Gastroesophageal sphincter (tissue), 3 donors: ENCODE measurements at regions not wholly inside any gene's neighbourhood (a gene's known extent, or its start where the extent isn't known, plus 50 kb on each side); places are given as distances from the start of the nearest gene placed in this dataset.

ENCODE experiments used
- CTCF ChIP-seq, 4 experiments: fragments of 200-600 bp in 2 of 4; fragments of 450-650 bp in 2 of 4; sonication (generic) in 1 of 4; IDR thresholded peaks; one replicate each; pipeline ENCODE4 v1.5.1; 2017 to 2019; ENCODE audit warnings: antibody characterized with exemption in 4 of 4, mild to moderate bottlenecking in 2 of 4, moderate library complexity in 2 of 4
- EP300 ChIP-seq: sonication (generic); formaldehyde crosslinking; IDR thresholded peaks from one replicate; pipeline ENCODE4 v1.6.1; 2017; ENCODE audit warnings: antibody characterized with exemption, mild to moderate bottlenecking
- POLR2A ChIP-seq, 2 donors: fragments of 450-650 bp; IDR thresholded peaks; one replicate each; pipeline ENCODE4 v1.6.1; 2017; ENCODE audit warnings: antibody characterized with exemption in 2 of 2, mild to moderate bottlenecking in 2 of 2, moderate library complexity in 1 of 2
- POLR2AphosphoS5 ChIP-seq: sonication (generic); formaldehyde crosslinking; IDR thresholded peaks from one replicate; pipeline ENCODE4 v1.6.1; 2017; ENCODE audit warnings: antibody characterized with exemption

GRCh38 chr2:116061023-116061422 is 1618.6 kb downstream of the DPP10 start:
- TF ChIP-seq POLR2A (IDR thresholded peaks at IDR 0.05) (no peak), CTCF (IDR thresholded peaks at IDR 0.05) (no peak), POLR2AphosphoS5 (no peak), EP300 (no peak)
